ENCODE measurements at regions not wholly inside any gene's neighbourhood (a gene's known extent, or its start where the extent isn't known, plus 50 kb on each side); places are given as distances from the start of the nearest gene placed in this dataset.
A peak's percentile ranks its signal among the peaks of the same experiment; 100 is the strongest.

DNA sequence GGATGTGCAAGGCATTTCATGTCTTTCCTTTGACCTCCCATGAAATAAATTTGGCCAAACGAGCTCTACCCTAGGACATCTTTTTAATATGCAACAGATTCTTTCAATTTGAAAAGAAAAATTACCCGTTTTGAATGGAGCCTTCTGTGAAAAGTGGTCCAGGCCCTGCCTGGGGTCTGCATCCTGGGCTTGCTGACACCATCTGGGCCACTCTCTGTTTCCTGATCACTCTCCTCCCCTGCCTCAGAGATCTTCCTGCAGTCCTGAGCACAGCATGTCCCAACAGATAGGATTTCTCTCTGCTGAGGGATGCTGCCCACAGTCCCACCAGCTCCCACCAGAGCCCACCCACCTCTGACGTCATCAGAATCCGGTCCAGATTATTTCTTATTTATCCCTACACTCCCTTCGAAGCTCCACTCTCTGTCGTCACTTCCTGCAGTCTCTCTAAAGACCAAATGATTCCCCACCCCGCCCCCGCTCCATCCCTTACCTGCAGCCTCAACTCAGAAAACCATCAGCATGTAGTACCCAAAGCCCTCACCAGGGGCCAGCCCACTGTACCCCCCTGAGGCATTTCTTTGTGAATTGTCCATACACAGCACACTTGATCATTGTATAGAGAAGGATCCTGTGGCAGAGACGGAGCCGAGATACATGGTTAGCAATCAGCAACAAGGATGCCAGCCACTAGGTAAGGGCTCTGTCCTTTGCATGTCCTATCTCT is 192.1 kb upstream of the MGMT start:
- no peak for DNase-seq

DNA sequence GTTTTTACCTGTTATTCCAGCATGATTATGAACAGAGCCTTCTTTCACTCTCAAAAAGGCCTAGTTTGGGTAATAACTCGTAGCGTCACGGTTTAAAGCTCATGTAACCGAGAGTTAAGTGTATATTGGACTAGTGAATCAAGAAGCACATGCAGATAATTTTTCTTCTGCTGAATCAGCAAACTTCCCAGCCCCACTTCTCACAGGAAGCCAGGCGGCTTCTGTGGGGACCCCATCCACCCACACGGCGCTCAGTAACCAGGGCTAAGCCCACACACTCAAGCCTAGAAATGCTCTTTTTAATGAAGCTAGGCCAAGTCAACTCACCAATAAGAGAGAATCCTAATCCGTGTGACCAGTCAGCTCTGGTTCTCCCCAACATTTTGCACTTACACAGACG is 191.2 kb upstream of the MGMT start:
- DNase-seq = no peak

DNA sequence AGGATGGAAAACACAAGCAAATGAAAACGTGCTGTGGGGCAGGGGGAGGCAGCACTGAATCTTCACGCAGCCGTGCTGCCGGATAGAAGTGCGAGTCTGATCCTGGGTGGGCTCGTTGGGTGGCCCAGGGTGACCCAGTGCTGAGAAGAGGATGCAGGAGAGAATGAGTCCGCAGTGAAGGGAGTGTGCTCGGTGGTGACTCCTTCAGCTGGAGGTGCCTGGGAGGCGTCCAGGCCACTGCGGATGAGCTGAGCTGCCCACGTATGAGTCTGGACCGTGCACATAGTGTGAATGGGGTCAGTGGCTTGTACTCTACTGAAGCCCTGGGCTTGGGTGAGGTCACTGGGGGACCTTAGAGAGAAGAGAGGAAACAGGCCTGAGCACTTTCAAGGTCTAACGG is 190.0 kb upstream of the MGMT start:
- no peak for DNase-seq

- DNase-seq = no peak
Observed at GRCh38 chr10:129277841-129278240, 189.2 kb upstream of the MGMT start.

DNA sequence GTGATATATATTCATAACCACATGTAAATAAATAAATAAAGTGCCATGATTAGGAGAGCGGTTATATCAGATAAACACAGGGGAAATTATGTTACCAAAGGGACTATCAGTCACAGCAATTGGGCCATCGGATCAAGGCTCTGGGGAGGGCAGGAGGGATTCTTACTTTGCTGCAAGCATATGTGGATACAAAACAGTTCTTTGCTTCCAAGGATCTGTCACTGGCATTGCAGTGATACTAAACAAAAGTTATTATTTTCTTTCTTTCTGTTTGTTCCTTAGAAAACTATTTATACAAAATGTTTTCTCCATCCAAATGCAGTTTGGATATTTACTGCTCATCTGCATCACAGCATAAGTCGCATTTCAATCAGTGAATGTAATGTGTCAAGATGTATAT is 188.4 kb upstream of the MGMT start:
- no peak for DNase-seq

DNA sequence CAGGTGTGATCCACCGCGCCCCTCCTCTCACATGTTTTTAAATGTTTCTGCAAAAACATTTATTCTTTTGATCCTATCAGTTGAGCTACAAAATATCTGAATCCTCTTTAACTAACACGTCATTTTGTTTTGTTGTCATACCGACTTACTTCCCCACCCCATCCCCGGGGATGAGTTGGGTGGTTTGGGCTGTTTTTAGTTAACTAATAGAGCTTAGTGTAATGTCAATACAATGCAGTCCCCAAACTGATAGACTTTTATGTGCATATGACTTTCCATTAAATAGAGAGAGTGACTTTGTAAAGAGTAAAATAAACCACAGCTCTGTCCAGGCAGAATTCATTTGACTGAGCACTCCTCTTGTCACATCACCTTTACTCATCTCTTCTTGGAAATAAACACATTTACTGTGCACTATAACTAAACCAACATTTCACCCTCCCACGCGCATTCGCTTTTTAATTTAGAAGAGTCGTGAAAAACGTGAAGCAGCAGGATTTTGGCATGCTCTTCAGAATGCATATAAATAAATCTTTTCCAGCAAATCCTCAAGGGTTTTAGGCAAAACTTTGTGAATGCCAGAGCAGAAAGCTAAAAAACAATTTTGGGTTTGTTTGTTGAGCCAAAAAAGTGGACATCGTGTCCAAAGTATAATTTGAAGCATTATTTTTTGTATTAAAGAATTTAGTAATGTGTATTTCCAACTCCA is 187.4 kb upstream of the MGMT start:
- no peak for DNase-seq

DNA sequence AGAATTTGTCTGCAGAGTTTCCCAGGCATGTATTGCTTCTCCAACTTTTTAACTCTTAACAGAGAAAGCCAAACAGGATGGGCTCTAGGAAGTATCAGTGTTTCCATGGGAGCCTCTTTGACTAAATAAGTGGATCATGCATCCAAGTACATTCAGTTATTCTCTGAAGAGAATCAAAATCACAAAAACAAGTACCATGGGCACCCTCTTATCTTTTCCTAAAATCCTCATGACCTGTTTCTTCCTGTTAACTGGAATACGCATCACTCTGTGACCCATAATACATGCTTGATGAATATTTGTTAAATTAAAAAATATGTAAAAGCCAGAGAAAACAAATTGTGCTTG is 186.9 kb upstream of the MGMT start:
- DNase-seq = no peak

DNA sequence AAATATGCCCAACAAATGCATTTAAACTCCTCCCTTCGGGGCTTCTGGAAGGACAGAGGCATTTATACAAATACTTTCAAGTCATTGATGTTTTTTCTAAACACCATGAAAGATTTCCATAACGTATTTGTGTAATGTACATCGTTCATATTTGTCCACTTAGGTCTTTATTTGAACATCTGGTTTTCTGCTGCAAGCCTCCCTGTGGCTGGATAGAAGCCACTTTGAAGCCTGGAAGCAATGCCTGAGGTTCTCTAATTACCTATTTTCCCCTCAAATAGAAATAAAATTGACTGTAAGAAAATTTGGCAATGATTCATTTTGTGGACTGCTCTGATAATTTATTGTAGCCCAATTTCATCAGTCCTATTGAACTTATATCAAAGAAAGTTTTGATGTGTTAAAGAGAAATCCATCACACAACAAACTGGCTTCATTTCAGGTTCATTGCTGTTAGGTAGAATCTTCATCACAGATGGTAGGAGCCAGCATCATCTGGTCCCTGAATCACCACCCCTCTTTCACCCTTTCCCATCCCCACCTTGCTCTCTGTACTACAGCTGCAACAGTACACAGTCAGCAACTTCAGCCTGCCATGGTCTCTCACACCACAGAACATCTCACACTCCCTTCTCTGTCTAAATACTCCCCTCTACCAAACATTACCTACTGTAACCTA is 186.0 kb upstream of the MGMT start:
- DNase-seq = no peak

- no peak for DNase-seq
Observed at GRCh38 chr10:129285459-129285858, 181.6 kb upstream of the MGMT start.

- DNase-seq = peak; percentile 2
Observed at GRCh38 chr10:129288999-129289584, 177.9 kb upstream of the MGMT start.

- no peak for DNase-seq
Observed at GRCh38 chr10:129293991-129294700, 172.9 kb upstream of the MGMT start.

- DNase-seq = no peak
Observed at GRCh38 chr10:129294944-129295343, 172.1 kb upstream of the MGMT start.

GRCh38 chr10:129305046-129305445 is 162.0 kb upstream of the MGMT start:
- DNase-seq = no peak

DNA sequence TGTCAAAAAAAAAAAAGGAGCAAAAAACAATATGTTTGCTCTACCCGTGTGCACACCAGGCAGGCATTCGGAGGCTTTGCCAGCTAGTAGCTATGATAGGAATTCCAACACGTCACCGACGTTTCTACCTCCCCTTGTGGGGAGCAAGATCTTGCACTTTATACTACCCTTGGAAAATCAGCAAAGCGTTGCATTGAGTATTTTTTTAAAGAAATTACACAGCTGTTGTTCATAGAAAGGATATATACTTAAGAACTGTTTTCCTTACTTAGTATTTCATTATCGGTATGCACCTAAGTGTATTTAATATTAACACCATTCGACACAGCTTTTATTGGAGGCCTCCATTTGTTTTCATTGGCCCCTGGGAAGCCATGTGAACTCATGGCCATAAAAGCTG is 159.9 kb upstream of the MGMT start:
- DNase-seq = no peak

DNA sequence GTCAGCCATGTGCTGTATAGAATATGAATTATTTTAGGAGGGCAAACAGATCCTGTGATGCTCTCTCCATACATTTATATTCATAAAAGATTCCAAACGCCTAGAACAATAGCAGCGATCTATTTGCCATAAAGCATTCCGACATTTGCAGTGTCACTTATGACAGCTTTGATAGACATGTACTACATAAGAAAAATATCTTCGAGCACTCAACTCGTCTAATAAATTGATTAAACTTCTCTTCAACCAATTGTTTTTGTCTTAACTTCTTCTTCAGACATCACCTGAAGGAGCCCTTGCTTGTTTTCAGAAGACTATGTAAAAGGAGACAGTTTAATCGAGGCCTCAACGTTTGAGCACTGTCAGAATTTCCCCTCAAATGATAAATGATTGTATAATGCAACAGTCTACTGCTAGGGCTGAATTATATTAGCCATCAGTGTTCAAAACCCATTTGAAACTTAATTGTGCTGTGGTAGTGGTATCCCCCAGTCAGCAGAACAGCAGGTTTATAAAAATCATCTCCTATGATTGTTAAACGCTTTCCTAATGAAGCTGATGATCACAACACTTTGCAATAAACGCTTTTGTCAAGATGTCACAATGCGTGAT is 158.0 kb upstream of the MGMT start:
- DNase-seq = no peak

DNA sequence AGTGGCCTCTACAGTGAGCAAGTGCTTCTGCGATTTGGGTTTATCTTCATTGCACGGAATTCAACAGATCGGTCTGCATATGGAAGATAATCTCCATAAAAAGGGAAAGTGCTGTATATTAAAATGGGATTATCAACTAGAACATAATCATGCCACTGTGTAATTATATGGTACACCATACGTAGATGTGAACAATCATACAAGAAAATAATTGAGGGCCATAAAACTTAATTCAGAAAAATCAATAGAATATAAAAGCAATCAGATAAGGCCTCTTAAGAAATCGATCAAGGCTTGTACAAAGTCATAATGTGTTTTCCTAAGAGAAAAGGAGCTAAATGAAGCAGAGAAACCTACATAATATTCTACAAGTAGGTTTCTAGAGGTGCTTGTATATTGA is 157.5 kb upstream of the MGMT start:
- no peak for DNase-seq

DNA sequence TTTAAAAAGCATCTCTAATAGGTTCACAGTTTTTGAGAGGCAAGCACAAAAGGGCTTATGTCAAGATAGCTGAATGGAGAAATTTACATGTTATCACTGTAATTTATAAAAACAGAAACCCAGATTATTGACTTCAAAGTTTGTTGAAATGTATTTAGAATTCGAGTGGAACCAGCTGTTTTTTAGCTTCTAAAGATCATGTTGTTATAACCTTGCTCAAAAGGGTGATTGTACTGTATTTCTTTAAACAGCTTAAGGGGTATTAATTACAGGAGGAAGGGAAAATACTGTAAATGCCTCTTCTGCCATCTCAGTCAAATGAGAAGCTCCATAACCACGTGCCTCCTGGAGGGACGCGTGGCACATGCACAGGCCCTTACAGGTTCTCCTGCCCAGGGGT is 156.2 kb upstream of the MGMT start:
- DNase-seq = no peak

DNA sequence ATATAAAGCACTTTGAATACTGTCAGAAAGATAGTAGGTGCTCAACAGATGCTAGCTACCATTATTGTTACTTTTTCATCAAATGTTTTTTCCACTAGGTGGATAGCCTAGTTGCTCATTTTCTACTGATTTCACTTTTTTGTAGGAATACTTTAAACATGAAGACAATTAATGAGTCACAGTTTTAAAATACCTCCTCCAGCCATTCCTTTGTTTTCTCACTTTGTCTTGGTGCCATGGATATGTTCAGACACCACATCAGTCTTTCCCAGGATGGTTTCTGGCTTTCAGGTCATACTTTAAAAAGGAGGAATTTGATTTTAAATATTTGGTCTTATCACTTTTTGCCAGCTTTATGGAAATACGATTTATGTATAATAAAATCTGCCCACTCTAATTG is 147.1 kb upstream of the MGMT start:
- DNase-seq = no peak

DNA sequence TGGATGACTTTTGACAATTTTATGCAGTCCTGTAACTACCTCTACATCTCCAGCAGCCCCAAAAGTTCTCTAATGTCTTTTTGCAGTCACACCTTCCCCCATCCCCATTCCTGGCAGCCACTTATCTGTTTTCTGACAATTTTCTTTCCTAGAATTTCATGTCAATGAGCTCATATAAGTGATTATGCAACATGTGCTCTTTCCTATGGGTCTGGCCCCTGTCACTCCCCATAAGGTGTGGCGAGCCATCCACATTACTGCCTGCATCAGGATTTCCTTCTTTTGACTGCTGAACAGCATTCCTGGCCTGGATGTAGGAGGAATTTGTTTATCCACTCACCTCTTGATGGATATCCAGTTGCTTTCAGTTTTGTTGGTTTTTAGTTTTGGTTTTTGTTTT is 146.7 kb upstream of the MGMT start:
- no peak for DNase-seq

DNA sequence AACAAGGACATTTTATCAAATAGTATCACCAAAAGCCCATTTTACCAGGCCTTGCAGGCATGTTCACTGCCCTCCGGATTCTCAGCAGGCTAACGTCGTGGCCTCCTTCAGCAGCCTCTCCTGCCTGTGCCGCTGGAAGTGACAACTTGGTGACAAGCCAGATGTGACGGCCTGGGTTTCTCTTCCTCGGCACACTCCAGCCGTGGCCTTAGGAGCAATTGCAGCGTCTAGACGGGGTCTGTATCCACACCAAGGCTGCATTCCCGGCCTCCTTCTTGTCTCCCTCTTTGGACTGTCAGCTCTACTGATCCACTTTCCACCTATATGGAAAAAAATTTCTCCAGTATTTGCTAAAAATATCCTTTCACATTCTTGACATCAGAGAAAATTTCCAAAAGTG is 145.3 kb upstream of the MGMT start:
- no peak for DNase-seq

DNA sequence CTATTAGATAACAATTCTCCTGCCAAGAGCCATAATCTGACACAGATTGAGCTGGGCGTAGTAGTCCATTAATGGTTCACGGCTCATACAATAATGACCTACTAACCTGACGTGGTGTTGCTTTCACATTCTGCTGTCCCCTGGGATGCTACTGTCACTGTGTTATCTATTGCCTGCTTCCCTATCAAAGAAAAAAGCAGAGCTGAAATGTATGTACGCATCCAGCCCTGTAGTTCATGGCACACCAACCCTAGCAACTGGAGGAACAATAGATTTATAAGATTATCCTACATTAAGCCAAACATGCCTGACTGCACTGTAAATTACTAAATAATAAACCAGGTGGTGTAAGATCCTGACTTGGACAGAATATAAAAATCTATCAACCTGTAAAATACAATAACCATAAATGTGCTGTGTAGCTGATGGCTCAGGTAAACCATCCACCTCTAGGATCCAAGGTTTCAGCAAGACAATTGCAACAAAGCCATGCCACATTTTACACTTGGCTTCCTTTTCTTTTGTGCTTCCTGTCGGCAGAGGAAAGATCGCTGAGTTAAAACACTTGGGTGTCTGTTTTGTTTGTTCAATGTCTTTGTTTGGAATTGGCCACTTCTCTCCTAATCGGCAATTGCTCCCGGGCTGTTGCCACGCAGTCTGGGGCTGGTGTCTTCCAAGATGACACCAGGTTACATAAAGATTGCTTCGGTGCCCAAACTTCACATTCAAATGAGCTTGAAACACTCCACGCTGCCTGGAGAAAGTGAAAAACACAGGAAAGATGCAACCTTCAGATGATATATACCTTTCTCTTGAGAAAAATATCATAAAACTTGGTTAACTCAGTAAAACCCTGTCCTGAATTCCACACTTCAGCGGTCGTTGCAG is 143.9 kb upstream of the MGMT start:
- DNase-seq = no peak

DNA sequence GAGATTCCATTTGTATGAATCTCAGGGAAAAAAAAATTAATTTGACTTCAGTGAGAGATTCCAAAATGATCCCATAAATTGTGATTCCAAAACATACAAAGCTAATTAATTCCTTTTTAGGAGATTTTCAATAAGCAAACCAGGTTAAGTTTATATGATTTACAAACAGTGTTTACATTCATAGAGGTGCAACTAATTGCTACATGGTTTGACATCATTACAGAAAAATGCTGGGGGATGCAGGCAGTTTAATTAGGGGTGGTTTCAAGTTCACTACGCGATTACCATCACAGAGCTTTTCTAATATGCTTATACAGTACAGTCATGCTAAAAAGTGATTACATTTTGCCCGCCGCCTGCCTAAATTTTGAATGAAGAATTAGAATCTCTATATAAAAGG is 143.2 kb upstream of the MGMT start:
- no peak for DNase-seq

All from fibroblast of upper back skin (primary cell).